GM19463 (cell line): ENCODE measurements at regions not wholly inside any gene's neighbourhood (a gene's known extent, or its start where the extent isn't known, plus 50 kb on each side); places are given as distances from the start of the nearest gene placed in this dataset.
"Not testable (repeated sequence)": the region's sequence is repeated elsewhere in the genome, so short reads cannot be mapped to it uniquely, and the experiment has no call there.

Experiments
- ATAC-seq: cut with Tn5 transposase; IDR thresholded peaks from one replicate; pipeline ENCODE4 v1.9.1; 2021; ENCODE audit warnings: mild to moderate bottlenecking, moderate library complexity; ENCODE audit not compliant: unreplicated experiment

DNA sequence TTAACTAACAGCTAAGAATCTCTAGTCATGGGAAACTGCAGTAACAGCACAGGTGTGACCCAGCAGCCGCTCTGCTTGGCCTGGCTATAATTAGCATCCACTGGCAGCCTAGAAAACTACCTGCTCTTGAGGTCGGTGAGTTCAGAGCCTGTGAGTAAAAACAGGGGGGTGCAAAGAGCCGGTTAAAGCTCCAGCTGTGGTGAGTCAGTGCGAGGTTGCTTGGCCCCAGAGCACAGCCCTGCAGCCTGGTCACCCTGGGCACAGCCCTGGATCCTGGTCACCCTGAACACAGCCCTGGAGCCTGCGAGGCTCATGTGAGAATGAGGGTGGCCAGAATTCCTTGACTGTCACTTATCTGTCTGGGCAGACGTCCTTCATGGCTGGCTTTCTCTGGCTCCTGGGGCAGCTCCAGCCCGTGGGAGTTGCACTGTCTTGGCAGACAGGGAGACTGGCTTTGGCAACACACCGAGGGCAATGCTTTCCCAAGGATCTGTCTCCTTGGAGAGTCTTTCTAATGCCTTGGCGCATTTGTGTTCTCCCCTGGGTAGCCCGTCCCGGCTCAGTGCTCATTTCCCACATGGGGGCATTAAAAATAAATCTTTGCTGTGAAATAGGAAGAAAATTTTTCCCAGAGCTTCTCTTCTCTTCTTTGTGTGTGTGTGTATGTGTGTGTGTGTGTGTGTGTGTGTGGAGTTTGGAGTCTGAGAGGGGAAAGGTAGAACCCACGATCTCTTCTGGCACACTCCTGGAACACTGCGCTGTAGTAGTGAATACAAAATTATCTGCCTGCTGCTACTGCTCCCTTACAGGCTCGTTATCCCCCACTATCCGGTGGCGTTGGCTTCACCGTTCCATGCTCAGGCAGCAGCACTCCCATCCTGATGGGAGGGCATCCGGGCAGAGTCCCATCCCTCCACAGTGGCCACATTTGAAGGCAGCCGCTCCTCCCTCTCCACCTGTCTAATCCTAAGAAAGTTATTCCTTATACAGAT lies 250.2 kb upstream of the MEX3C start:
- ATAC-seq = no peak

DNA sequence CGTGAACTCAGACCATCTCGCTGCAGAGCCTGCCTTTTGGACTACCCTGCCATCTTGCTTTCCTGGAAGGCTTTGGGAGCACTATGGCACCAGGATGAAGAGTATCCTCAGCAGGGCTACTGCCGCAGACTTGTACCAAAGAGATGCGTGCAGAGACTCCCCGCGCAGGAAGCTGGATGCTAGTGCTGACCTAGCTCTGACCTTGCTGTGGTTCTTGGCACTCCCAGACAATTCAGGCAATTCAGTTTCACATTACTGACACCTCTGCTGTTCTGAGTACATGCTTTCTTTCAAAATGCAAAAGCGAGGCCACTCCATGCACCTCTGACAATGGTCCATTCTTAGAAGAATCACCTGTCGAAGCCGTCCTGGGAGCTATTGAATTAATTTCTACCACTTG lies 251.5 kb upstream of the MEX3C start:
- ATAC-seq = no peak

DNA sequence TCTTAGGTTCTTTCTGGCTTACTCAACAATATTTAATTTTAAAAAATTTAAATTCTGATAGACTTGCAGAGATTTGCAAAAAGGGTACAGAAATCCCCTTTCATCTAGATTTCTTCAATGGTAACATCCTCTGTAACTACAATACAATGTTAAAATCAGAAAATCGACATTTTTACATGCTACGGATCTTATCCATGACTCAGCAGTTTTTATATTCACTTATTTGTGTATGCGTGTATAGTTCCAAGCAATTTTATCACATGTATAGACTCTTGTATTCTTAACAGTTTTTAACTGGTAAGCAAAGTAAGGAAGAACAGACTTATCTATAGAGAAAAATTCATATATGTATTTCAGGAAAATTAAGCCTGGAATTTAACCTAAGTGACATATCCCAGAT lies 256.1 kb upstream of the MEX3C start:
- no peak for ATAC-seq

DNA sequence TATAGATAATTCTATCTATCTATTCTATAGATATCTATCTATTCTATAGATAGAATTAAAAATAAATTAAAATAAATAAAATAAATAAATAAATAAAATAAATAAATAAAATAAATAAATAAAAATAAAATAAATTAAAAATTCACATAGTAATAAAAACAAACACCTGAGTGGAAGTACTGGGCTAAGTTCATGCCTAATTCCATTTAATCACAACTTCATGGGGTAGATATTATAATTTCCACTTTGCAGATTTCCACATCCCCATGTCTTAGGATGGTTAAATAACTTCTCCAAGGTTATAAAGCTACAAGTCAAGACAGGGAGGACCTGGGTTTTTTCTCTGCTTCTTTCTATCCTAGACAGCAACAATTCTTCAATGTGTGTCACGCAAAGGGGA lies 261.4 kb upstream of the MEX3C start:
- ATAC-seq = no peak

DNA sequence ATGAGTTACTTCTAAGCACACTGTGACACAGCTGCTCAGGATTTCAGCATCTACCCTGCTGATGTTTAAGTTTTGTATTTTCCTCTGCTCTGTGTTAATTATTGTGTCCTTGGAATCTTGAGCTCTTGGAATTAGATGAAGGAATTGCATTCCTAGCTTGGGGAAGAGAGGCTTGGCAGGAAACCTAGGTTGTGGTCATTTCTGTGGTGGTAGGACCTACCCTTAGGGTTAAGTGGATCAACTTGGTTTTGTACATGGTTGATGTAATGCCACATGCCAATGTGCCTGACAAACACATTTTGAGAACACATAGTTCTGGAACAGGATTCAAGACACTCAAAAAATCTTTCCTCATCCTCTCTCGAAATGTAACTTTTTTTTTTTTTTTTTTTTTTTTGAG lies 264.5 kb upstream of the MEX3C start:
- no peak for ATAC-seq

DNA sequence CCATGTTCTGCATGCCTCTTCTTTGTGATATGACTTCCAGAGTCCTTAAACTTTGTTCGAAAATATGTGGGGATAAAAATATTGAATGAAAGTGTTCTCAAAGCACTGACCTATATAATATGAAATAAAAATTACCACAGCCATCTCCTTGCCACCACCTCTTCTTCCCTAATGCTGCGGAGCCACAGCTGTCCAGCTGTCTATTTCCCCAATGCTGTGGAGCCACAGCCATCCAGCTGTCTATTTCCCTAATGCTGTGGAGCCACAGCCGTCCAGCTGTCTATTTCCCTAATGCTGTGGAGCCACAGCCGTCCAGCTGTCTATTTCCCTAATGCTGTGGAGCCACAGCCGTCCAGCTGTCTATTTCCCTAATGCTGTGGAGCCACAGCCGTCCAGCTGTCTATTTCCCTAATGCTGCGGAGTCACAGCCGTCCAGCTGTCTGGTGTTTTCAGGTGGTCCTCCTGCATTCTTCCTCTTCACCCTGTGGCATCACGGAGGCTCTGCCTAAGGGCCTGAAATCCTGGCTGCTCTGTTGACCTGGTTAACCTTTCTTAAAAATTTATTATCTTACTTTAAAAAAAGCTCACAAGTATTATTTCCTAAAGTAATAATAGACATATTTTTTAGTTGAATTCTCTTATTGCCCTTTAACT lies 266.1 kb upstream of the MEX3C start:
- no peak for ATAC-seq

DNA sequence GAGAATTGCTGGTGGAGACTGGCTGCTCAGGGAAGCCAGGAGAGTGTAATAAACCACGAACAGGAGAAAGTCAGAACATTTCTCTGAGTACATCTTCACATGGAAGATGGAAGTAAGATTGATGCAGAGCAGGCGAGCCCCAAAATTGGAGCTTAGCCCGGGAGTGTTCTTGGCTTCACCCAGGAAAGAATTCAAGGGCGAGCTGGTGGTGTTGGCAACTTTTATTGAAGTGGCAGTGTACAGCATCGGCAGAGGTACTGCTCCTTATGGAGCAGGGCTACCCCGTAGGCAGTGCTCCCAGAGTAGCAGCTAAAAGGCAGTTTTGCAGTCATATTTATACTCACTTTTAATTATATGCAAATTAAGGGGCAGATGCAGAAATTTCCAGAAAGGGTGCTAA lies 281.4 kb upstream of the MEX3C start:
- ATAC-seq = no peak

DNA sequence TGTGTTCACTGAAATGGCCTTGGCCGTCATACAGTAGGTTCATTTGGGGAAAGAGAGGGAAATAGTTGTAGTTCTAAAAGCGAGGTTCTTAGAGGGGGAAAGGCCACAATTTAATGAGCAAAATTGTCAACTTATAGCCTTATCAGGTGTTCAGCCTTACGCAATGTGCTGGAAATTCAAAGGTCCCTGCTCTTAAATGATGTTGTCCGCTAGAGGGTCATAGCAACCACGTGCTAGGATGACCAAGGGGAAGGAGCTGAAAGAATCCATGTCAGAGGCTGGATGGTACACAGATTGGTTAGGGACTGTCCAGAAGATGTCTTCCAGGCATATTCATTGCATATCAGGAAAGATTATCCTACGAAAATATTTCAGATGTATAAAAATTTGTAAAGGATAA lies 282.3 kb upstream of the MEX3C start:
- ATAC-seq = no peak

DNA sequence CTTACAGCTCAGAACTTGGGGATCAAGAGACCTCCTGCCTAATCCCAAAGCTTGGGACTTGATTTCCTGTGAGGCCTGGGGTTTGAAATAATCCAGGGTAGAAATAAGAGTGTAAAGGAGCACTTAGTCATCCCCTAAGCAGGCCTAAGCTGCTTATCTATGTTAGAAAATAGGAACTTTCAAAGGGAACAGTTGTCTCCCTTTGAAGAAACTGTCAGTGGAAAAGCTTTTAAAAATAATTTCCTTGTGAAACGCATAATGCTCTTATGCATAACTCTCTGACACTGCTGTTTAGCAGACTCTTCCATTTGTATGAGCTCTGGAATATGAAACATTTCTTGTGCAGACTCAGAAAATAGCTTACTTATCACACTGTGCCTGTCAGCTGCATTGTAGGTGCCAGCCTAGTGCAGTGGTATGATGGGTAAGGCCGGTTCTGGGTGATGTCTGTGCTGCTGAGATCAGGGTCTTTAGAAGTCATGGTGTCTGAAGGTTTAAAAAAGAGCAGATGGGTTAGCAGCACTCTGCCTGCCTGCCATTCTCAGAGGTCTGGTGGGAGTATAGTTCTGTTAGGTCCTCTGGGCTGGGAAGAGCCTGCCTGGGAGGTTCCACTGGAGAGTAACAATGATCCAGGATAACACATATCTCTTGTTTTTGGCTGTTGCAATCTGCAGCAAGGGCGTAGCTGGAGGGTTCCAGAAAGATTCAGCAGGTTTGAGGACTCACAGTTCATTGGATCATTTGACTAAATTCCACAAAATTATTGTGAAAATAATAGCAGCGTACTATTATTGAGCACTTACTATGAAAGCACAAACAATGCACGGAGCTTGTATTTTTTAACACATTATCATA lies 283.2 kb upstream of the MEX3C start:
- no peak for ATAC-seq

DNA sequence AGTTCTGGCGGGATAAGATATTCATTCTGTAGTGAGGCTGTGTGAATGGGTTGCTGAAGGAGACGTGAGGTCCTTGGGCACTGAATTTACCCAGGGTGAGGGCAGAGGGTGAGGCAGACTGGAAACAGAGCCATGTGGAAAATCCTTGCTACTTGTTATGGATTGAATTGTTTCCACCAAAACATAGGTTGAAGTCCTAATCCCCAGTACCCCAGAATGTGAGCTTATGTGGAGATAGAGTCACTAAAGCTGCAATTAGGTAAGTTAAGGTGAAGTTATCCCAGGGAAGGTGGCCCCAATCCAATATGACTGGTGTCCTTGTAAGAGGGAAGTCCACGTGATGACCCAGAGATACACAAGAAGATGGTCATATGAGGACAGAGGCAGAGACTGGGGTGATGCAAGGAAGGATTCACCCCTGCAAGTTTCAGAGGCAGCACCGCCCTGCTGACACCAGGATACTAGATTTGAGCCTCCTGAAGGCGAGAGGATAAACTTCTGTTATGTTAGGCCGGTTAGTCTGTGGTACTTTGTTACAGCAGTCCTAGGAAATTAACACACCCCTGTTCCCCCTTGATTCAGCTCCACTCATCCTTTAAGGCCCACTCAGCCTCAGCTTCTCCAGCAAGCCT lies 289.4 kb upstream of the MEX3C start:
- no peak for ATAC-seq

DNA sequence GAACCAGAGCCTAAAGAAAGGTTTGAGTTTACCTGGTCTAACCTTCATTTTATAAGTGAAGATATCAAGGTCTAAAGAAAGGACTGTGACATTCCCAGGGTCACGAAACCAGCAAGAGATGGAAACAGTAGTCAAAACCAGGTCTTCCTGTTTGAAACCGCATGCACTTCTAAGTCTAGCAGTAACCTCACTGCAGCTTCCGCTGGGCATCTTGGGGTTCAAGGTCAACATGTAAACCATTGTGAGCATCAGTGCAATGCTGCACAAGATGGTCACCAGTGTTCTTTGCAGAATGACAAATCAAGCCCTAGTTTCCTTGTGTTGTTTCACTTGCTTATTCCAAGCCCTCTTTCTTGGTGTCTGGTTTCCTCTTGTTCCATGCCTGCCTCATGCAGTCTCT lies 292.9 kb upstream of the MEX3C start:
- ATAC-seq = no peak

DNA sequence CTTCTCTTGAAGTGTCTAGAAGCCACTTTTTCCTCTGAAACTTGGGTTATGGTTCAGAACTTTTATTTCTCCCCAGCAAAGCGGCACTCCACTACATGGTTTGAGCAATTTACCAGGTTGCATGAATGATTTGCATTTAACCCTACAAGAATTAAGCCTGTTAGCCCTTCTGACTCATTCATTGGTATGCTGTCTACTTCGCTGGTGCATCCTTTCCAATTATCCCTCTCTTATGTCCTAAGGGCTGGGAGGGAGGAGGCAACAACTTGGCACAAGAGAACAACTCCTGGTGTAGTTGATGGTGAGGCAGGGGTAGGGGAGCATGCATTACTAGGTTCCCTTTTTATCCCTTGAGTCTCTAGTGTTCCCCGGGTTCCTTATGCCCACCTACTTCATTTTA lies 293.4 kb upstream of the MEX3C start:
- ATAC-seq = no peak

DNA sequence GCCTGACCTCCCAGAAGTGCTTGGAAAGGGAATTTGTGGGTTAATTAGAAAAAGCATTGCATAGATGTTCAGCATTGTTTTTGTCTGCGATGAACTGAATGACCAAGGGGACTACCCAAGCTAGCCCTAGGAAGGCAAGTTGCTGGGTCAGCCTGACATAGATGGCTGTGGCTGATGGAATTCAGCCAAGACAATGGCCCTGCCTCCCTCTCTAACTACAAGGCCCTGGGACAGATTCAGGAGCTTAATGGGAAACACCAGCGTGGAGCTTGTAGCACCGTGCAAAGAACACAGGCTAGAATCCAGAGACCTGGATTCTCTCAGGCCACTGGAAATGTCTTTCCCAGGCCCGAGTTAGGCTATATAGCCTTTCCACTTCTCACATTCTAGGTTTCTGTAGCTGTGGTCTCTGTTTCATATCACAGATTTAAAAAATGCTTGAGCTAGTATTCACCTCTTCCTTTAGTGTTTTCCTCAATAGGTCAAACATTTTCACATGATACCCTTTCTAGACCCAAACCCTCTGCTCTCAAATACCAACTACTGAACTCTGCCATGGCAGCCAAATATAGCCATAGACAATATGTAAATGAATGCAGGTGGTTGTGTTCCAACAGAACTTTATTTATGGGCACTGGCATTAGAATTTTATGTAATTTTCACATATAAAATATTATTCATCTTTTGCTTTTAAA lies 294.3 kb upstream of the MEX3C start:
- no peak for ATAC-seq

DNA sequence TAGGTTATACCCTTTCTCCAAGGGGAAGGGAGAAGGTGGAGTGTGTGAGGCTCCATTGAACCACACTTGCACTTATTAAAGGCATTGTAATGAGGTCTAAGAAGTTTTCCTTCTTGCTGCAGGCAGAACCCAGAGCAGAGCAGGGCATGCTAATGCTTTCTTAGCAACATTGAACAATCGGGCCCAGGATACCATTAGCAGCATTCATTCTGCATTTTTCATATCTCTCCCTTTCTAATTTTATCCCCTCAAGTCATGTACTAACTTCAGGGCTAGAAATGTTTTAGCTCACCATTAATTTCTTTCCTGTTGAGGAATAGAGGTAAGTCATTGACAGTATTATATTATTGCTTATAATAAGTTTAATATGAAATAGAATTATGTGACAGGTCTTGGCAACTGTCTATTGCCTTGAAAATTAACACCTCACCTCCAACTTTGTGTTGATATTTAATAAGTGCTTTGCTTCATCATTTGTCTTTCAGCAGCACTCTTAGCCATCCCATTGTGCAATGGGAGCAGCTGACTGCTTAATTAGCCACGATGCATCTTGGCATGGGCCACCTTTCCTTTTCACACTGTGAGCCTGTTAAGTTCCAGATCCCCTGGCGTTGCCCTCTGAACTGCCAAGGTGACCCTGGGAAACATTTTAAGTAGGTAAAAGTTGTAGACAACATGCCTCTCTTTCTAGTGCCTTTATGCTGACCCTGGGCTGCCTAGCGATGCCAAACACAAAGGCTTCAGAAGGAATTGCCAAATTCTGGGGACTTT lies 300.8 kb upstream of the MEX3C start:
- ATAC-seq = no peak

DNA sequence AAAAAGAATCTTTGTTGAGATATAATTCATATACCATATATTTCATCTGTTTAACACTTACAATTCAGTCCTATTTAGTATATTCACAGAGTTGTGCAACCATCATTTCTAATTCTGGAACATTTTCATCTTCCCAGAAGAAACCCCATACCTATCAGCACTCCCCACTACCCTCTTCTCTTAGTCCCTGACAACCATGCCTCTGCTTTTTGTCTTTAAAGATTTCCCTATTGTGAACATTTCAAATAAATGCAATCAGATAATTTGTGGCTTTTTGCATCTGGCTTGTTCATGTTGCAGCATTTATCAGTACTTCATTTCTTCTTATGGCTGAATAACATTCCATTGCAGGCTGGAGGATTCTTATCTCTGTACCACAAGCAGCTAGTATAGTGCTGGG lies 305.9 kb upstream of the MEX3C start:
- no peak for ATAC-seq

DNA sequence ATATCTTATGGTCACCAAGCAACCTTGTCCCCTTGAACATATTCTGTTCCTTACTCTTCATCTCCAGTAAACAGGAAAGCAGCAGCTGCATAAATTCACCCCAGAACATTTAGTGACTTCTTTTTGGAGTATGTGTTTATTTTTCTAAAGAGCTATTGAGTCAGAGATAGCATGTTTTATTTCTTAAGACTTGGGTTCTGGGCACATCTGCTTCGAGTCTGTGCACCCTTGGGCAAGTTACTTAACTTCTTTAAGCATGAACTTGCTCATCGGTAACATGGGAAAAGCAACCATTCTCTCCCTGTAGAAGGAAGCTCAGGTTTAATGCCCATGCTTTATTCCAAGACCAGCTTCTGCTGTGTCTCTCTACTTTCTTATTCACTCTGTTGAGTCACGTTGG lies 309.3 kb upstream of the MEX3C start:
- no peak for ATAC-seq

DNA sequence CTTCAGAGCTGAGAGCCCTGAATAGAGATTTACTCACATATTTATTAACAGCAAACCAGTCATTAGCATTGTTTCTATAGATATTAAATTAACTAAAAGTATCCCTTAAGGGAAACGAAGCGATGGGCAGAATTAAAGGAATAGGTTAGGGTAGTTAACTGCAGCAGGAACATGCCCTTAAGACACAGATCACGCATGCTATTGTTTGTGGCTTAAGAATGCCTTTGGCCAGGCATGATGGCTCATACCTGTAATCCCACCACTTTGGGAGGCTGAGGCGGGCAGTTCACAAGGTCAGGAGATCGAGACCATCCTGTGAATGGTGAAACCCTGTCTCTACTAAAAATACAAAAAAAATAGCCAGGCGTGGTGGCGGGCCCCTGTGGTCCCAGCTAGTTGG lies 310.9 kb upstream of the MEX3C start:
- ATAC-seq = not testable (repeated sequence)

DNA sequence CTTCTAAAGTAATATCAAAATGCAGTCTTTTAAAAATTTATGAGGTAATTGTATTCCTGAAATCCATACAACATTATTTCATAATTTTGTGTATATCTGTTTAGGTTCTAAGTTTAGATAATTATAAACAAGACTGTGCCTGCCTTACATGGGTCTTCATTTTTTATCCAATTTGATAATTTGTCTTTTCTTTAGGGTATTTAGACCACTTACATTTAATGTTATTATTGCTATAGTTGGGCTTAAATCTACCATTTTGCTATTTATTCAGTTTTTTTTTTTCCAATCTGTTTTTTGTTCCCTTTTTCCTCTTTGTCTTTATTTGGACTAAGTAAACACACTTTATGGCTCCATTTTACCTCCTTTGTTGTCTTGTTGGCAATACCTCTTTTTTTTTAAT lies 312.5 kb upstream of the MEX3C start:
- no peak for ATAC-seq

DNA sequence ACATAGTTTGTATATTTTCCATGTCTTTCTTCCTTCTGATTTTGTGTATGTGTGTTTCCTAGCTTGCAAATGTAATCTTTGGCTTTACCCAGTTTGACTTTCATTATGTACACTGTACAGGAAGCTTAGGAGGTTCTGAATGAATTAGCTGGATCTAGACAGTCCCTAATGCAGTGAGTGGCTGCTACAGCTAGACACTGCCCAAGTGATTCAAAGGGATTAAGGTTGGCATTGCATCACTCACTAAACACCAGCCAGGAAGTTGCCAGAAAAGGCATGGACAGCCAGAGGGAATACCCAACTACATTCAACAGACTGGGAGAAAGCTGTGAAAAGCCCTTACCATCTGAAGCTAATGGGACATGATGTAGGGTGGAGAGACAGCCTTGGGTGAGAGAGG lies 316.0 kb upstream of the MEX3C start:
- no peak for ATAC-seq

DNA sequence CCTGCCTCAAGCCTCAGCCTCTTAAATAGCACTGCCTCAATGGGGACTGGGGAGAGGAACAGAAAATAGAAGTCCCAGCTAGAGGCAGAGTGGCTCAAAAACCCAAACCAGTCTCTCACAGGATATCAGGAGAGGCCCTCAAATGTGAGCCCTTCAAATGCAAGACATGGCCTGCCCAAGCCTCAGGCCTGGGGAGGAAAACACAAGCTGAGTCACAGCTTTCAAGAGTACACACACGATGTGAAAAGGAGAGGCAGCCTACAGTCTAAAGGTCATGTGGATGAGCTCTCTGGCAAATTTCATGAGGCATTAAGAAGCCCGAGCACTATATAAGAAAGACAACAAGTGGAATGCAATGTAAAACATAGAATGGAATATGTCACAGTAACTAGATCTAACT lies 316.6 kb upstream of the MEX3C start:
- ATAC-seq = no peak
